ENCODE measurements at regions not wholly inside any gene's neighbourhood (a gene's known extent, or its start where the extent isn't known, plus 50 kb on each side); places are given as distances from the start of the nearest gene placed in this dataset.
"Not testable (repeated sequence)": the region's sequence is repeated elsewhere in the genome, so short reads cannot be mapped to it uniquely, and the experiment has no call there.

- TF ChIP-seq CTCF (IDR thresholded peaks at IDR 0.05; ENCODE audit: extremely low read depth, insufficient read depth, missing control alignments) = no peak
- in situ Hi-C loops (cut with MboI; ENCODE audit: low pct_unique_long_range_greater_than_20kb, low sequenced_read_pairs, unreplicated experiment) = no loop called here
- no peak for DNase-seq (ENCODE audit: low spot score)
Observed at GRCh38 chr13:65500481-65500880, 1729.7 kb downstream of the PCDH9 start.

GRCh38 chr13:65499256-65499655, 1730.9 kb downstream of the PCDH9 start:
- in situ Hi-C loops (cut with MboI; ENCODE audit: low pct_unique_long_range_greater_than_20kb, low sequenced_read_pairs, unreplicated experiment) = no loop called here
- TF ChIP-seq CTCF (IDR thresholded peaks at IDR 0.05; ENCODE audit: extremely low read depth, insufficient read depth, missing control alignments) = no peak

GRCh38 chr13:65497265-65497664, 1732.9 kb downstream of the PCDH9 start:
- in situ Hi-C loops (cut with MboI; ENCODE audit: low pct_unique_long_range_greater_than_20kb, low sequenced_read_pairs, unreplicated experiment) = no loop called here
- TF ChIP-seq CTCF (IDR thresholded peaks at IDR 0.05; ENCODE audit: extremely low read depth, insufficient read depth, missing control alignments) = no peak
- no peak for DNase-seq (ENCODE audit: low spot score)

More at GRCh38 chr13:65499256-65499655, 1730.9 kb downstream of the PCDH9 start:
- no peak for DNase-seq (ENCODE audit: low spot score)

GRCh38 chr13:65490725-65491124, 1739.4 kb downstream of the PCDH9 start:
- in situ Hi-C loops (cut with MboI; ENCODE audit: low pct_unique_long_range_greater_than_20kb, low sequenced_read_pairs, unreplicated experiment); DNase-seq (ENCODE audit: low spot score): not testable (repeated sequence)

- no peak for TF ChIP-seq CTCF (IDR thresholded peaks at IDR 0.05; ENCODE audit: extremely low read depth, insufficient read depth, missing control alignments)
- in situ Hi-C loops (cut with MboI; ENCODE audit: low pct_unique_long_range_greater_than_20kb, low sequenced_read_pairs, unreplicated experiment) = no loop called here
- no peak for DNase-seq (ENCODE audit: low spot score)
Observed at GRCh38 chr13:65488606-65489005, 1741.5 kb downstream of the PCDH9 start.

GRCh38 chr13:65479692-65480091, 1750.4 kb downstream of the PCDH9 start:
- no peak for DNase-seq (ENCODE audit: low spot score)
- no peak for TF ChIP-seq CTCF (IDR thresholded peaks at IDR 0.05; ENCODE audit: extremely low read depth, insufficient read depth, missing control alignments)
- in situ Hi-C loops (cut with MboI; ENCODE audit: low pct_unique_long_range_greater_than_20kb, low sequenced_read_pairs, unreplicated experiment) = no loop called here

- no peak for DNase-seq (ENCODE audit: low spot score)
- no peak for TF ChIP-seq CTCF (IDR thresholded peaks at IDR 0.05; ENCODE audit: extremely low read depth, insufficient read depth, missing control alignments)
- in situ Hi-C loops (cut with MboI; ENCODE audit: low pct_unique_long_range_greater_than_20kb, low sequenced_read_pairs, unreplicated experiment) = no loop called here
Observed at GRCh38 chr13:65473196-65473595, 1756.9 kb downstream of the PCDH9 start.

Measured in GM13977 (cell line).